ENCODE measurements at regions not wholly inside any gene's neighbourhood (a gene's known extent, or its start where the extent isn't known, plus 50 kb on each side); places are given as distances from the start of the nearest gene placed in this dataset.
"Not testable (repeated sequence)": the region's sequence is repeated elsewhere in the genome, so short reads cannot be mapped to it uniquely, and the experiment has no call there.

DNA sequence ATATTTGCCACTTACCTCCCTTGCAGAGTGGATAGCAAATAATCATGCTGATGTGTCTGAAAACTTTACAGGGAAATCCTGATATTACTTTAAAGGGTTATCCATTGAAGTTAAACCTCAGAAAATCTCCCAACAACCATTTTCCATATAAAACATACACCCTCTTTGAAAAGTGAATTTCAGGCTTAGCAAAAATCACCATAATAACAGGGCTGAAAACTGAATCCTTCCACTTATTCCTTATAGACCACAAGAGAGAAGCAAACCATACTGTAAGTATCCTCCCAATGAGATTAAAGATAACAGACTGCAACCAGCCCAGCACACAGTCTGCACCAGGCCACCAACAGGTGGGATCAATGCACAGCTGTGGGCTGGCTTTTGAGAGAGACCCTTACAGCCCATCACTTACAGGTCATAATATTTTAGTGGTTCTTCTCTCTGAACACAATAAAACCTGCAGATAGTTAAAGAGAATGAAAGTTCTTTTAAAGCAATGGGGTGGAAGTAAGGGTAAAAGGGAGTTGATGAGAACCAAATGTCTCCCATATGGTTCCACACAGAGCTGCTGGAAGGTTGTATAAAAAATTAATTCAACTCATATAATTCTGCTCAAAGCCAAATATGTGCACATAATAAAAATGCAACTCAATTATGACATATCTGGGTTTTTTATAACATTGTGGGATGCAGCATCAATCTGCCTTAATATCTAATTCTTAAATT is 376.2 kb upstream of the GRAMD2B start:
- no peak for DNase-seq

GRCh38 chr5:126052120-126052519 is 371.1 kb upstream of the GRAMD2B start:
- no peak for DNase-seq

GRCh38 chr5:126052791-126053190 is 370.4 kb upstream of the GRAMD2B start:
- DNase-seq: no peak

DNA sequence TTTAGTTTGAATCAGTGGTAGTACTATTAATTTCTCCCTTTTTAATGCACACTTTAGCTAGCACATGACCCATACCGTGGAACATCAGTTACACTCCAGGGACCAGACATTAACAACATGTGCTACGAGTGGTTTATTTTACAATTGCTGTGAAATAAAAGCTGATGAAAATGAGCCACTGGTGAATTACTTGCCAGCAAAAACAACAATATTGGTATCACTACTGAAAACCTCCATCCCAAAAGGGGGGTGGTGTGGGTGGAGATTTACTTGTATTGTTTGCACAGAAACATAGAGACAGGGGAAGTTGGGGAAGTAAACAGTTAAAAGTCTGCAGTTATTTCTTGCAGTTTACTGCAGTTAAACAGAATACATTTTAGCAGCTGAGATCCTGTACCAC is 369.6 kb upstream of the GRAMD2B start:
- DNase-seq: no peak

DNA sequence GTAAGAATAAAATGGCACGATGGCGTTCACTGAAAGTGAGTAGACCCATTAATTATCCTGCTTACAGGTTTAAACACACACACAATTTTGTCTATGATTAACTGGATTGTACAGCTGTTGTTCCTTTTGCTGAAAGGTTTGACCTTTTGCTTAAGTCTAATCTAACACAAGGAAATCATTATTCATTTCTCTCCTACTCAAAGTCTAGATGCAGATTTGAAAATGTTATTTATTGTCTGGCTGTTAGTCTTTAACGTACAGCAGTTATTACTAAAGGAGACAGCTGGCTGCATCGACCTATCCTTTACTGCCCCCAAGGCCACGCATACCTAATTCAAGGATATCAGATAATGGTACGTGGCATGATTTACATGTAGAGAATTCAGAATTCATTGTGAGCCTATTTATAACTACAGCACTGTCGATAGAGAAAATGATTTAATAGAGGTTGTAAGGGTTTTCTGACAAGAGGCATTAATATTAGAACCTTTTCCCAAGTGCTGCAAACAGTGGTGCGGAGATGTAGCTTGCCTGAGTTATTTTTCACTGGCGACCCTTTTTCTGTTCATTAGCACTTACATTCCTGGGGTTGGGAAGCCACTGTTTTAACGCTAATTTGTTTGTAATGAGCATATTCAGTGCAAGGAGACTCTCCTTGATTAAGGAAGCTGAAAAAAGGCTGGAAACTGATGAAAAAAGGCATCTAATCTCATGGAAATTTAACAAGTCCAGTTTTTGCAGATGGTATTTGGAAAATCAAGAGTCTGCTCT is 368.4 kb upstream of the GRAMD2B start:
- no peak for DNase-seq

DNA sequence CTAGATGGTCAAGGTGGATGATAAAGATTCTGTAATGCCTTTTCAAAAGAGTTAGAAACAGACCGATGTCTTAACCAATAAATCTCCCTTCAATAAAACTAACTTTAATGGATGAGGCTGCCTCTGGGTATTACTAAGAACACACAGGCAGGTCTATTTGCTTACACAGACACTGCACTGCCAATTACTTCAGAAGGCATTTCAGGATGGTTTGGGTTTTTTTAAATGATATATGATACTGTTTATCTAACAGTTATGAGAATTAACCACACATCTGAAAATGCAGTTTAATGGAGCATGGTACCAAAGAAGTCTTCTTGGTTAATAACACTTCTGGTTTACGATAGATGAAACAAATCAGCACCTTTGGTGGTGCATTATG is 367.9 kb upstream of the GRAMD2B start:
- no peak for DNase-seq

DNA sequence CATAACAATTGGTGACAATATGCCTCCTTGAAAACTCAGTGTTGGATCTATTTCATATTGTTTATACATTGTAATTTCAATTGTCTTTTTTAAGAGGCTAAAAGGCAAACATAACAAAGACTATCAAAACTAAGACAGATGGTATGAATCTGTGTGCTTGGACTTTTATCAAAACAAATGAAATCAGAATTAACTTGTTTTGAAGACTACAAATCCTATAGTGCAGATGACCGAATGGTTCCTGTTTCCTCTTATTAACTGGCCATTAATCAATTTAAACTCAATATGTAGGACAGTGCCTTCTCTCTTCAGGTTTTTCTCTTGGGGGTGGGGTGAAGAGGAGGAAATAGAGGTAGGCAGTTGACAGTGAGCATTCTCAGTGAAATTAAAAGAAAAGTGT is 366.9 kb upstream of the GRAMD2B start:
- no peak for DNase-seq

- DNase-seq: no peak
Measured at GRCh38 chr5:126056851-126057622, 366.2 kb upstream of the GRAMD2B start.

- not testable (repeated sequence) for DNase-seq
Measured at GRCh38 chr5:126058392-126058791, 364.8 kb upstream of the GRAMD2B start.

- no peak for DNase-seq
Measured at GRCh38 chr5:126062398-126063221, 360.6 kb upstream of the GRAMD2B start.

- DNase-seq: no peak
Measured at GRCh38 chr5:126065061-126065460, 358.1 kb upstream of the GRAMD2B start.

- DNase-seq: no peak
Measured at GRCh38 chr5:126066836-126067235, 356.4 kb upstream of the GRAMD2B start.

DNA sequence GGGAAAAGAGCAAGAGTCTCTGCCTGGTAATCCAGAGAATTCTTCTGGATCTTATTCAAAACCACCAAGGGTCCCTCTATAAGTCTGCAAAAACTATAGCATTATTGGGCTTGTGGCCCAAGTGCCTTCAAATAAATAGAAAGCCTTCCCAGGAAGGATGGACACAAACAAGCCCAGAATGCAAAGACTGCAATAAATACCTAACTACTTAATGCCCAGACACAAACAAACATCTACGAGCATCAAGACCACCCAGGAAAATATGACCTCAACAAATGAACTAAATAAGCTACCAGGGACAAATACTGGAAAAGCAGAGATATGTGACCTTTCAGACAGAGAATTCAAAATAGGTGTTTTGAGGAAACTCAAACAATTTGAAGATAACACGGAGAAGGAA is 355.8 kb upstream of the GRAMD2B start:
- DNase-seq: no peak

DNA sequence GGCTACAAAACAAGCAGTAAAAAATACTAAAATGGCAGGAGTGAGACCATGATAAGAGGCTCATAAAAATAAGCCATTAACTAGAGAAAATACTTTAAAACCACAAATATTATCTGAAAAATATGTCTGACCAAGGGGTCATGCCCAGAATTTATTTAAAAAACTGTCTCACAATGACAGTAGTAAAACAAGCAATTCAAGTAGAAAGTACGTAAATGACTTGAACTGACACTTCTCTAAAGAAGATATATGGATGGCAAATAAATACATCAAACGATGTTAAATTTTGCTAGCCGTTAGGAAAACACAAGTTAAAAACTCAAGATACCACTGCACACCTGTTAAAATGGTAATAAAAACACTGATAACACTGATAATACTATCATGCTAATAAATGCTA is 353.9 kb upstream of the GRAMD2B start:
- DNase-seq: no peak

GRCh38 chr5:126070481-126070880 is 352.7 kb upstream of the GRAMD2B start:
- no peak for DNase-seq

- DNase-seq: no peak
Measured at GRCh38 chr5:126074538-126074937, 348.7 kb upstream of the GRAMD2B start.

- no peak for DNase-seq
Measured at GRCh38 chr5:126079266-126079665, 343.9 kb upstream of the GRAMD2B start.

DNA sequence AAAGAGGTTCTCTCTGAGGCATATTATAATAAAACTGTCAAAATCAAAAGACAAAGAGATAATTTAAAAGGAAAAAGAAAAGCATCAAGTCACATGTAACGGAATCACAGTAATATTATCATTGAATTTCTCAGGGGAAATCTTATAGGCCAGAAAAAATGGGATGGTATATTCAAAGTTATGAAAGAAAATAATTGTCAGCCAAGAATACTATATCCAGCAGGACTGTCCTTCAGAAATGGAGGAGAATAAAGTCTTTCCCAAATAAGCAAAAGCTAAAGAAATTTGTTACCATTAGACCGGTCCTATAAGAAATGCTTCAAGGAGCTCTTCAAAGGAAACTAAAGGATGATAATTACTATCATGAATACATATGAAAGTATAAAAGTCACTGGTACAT is 342.0 kb upstream of the GRAMD2B start:
- no peak for DNase-seq

DNA sequence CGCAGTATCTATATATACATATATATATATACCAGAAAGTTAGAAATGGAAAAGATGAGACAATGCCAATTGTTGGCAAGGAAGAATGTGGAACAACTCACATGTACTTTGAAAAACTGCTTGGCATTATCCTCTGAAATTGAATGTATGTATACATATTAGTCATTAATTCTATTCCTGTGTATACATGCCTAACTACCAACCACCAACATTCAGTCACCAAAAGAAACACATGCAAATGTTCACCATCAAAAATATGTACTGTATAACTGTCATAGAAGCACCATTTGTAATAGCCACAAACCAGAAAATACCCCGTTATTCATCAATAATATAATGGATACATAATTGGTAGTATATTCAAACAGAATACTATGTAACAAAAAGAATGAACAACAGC is 330.2 kb upstream of the GRAMD2B start:
- no peak for DNase-seq

- DNase-seq: no peak
Measured at GRCh38 chr5:126093718-126094117, 329.5 kb upstream of the GRAMD2B start.

GRCh38 chr5:126094991-126095390 is 328.2 kb upstream of the GRAMD2B start:
- DNase-seq: no peak

DNA sequence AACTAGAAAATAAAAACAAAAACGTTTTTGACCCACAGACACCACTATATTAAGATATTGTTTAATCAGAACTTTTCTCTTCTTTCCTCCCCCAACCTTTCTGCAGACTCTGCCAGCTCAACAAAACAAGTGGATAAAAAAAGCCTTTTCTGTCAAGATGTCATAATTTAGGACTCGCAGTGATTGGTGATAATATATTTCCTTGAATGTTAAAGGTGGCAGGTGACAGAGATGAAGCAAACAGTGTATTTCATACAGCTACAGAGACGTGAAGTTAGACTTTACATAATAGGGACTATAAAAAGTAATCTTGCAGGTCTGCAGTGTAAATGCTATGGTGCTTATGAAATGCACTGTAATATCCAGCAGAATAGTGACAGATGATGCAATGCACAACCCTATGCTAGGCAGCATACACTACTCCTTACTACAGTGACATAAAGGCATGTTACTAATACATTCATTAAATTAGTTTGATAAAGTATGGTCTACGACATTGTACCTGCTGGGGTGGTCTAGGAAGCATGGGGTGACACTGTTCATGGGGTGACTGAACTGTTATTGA is 326.7 kb upstream of the GRAMD2B start:
- DNase-seq: no peak

GRCh38 chr5:126097876-126098275 is 325.3 kb upstream of the GRAMD2B start:
- DNase-seq: no peak

Measured in left hindlimb (tissue), 1 donor.